Type B pancreatic cell (in vitro differentiated cells): ENCODE measurements at regions not wholly inside any gene's neighbourhood (a gene's known extent, or its start where the extent isn't known, plus 50 kb on each side); places are given as distances from the start of the nearest gene placed in this dataset.

Source experiments
- DNase-seq: peaks from one replicate; pipeline ENCODE4 v3.0.0; 2021; ENCODE audit warnings: mixed read lengths; ENCODE audit not compliant: unreplicated experiment; ENCODE audit errors: extremely low spot score
- H3K27ac Mint-ChIP-seq: 2 replicates; pipeline ENCODE4 v1.8.0; 2021; ENCODE audit warnings: mild to moderate bottlenecking, mixed read lengths
- H3K27me3 Mint-ChIP-seq: 2 replicates; pipeline ENCODE4 v1.8.0; 2021; ENCODE audit warnings: mixed read lengths
- H3K36me3 Mint-ChIP-seq: 2 replicates; pipeline ENCODE4 v1.8.0; 2021; ENCODE audit warnings: mixed read lengths
- H3K4me1 Mint-ChIP-seq: one replicate; pipeline ENCODE4 v1.8.0; 2021; ENCODE audit warnings: mixed read lengths; ENCODE audit not compliant: unreplicated experiment
- H3K4me3 Mint-ChIP-seq: 2 replicates; pipeline ENCODE4 v1.8.0; 2021; ENCODE audit warnings: mild to moderate bottlenecking, mixed read lengths
- H3K9me3 Mint-ChIP-seq: 2 replicates; pipeline ENCODE4 v1.8.0; 2021; ENCODE audit warnings: mixed read lengths
- TF ChIP-seq, protein P1 (sequence below): fragments of 200-600 bp; sonication (generic); conservative IDR thresholded peaks from 2 replicates; pipeline ENCODE4 v1.5.0; 2021; ENCODE audit warnings: antibody characterized with exemption, mild to moderate bottlenecking

DNA sequence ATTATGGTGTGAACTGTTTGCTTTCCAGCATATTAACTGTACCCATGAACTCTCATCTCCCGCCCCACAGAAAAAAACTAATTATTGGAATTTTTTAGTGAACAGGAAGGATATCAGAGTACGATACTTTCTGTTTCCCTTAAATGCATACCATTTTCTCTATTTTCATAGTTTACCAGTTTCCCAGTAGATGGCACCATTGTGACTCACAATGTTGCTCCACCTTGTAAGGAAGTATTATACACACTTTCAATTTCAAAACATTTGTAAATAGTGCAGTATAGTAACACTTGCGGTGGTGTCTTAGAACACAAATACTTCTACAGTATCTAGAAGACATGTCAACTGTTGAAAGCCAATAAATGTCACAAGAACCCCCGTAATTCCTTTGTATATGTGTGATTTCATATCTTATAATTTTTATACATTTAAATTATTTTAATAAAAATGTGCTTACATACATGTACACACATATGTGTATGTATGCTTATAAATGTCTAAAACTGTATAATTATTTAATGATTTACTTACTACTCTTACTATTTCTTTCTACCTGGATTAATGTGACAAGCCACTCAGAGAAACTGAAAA lies 167.3 kb downstream of the SLIT2 start:
- no peaks in the 10 kb centered on the region for H3K9me3 Mint-ChIP-seq
- H3K27me3 Mint-ChIP-seq = peaks cover 3% of the 10 kb centered on the region
- TF ChIP-seq, protein P1, sequence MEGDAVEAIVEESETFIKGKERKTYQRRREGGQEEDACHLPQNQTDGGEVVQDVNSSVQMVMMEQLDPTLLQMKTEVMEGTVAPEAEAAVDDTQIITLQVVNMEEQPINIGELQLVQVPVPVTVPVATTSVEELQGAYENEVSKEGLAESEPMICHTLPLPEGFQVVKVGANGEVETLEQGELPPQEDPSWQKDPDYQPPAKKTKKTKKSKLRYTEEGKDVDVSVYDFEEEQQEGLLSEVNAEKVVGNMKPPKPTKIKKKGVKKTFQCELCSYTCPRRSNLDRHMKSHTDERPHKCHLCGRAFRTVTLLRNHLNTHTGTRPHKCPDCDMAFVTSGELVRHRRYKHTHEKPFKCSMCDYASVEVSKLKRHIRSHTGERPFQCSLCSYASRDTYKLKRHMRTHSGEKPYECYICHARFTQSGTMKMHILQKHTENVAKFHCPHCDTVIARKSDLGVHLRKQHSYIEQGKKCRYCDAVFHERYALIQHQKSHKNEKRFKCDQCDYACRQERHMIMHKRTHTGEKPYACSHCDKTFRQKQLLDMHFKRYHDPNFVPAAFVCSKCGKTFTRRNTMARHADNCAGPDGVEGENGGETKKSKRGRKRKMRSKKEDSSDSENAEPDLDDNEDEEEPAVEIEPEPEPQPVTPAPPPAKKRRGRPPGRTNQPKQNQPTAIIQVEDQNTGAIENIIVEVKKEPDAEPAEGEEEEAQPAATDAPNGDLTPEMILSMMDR = peak; percentile 74
- DNase-seq = no peak
- no peaks in the 10 kb centered on the region for H3K36me3 Mint-ChIP-seq
- peaks cover 15% of the 10 kb centered on the region for H3K4me1 Mint-ChIP-seq
- no peak overlapping the region for H3K4me3 Mint-ChIP-seq
- no peak overlapping the region for H3K27ac Mint-ChIP-seq

DNA sequence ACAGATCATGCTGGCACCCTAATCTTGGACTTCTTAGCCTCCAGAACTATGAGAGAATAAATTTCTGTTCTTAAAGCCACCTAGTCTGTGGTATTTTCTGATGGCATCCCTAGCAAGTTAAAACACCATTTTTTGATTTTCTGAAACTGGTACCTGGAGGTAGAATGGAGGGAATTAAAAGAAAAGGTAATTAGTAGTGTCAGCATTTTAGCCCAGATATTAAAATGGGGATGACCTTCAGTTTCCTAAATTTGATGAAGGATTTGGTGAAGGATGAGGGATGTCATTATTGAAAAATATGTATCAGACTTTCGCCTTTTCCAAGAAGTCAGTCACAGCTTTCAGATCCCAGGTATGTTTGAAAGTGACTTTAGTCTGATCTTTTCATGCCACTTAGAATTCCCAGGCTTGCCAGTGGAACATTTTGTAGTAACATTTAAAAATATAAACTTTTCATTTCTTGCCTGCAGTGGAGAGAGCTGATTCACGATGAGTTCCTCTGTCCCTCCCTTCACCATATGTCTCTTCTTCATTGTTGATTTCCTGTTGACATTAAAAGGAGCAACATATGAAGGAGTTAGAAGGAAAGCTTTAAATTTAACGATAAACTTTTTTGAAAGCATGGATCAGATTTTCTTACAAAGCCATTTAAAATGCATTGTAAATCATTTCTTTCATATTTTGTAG lies 169.4 kb downstream of the SLIT2 start:
- DNase-seq = no peak
- TF ChIP-seq, protein P1 = no peak
- Mint-ChIP-seq H3K27ac (no peak overlapping the region), H3K27me3 (peaks cover 6% of the 10 kb centered on the region), H3K9me3 (no peaks in the 10 kb centered on the region), H3K4me3 (no peak overlapping the region), H3K4me1 (peaks cover 15% of the 10 kb centered on the region), H3K36me3 (no peaks in the 10 kb centered on the region)

DNA sequence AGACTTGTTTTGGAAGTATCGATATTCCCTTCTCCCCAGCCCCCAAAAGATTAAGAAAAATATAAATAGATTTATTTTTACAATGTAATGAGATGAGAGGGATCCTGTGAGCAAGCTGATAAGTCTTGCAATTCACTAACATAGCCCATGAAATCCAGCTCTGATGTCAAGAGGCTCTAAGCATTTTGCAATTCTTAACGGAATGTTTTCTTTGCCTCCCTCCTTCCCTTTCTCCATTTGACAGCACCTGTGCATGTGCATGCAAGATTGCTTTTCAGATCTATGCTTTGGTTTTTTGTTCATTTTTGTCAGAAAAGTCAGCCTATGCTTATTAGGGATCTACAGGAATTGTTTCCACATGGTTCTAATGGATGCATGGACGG lies 169.9 kb downstream of the SLIT2 start:
- TF ChIP-seq, protein P1 = no peak
- Mint-ChIP-seq H3K27ac (no peak overlapping the region), H3K4me3 (no peak overlapping the region), H3K36me3 (no peaks in the 10 kb centered on the region), H3K9me3 (no peaks in the 10 kb centered on the region), H3K4me1 (peaks cover 13% of the 10 kb centered on the region), H3K27me3 (peaks cover 9% of the 10 kb centered on the region)
- DNase-seq = no peak

DNA sequence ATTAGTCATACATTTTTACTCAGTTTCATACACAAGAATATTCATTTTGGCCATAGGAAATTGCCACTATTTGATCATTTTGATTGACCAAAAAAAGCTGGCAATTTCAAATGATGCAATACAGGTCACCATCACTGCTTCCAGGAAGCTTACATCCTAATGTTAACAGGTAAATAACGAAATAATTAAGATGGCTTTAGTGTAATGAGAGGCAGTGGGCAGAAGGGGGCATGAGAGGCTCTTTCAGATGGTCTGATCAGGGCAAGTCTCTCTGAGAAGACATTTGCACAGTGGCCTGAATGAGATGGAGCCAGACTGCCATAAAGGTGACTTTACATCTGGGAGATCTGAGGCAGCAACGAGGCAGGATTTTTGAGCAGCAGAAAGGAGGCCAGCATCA lies 170.7 kb downstream of the SLIT2 start:
- Mint-ChIP-seq H3K4me3 (no peak overlapping the region), H3K27me3 (peaks cover 9% of the 10 kb centered on the region), H3K36me3 (no peaks in the 10 kb centered on the region), H3K27ac (no peak overlapping the region), H3K4me1 (peaks cover 11% of the 10 kb centered on the region), H3K9me3 (no peaks in the 10 kb centered on the region)
- TF ChIP-seq, protein P1 = peak; percentile 81
- DNase-seq = no peak

DNA sequence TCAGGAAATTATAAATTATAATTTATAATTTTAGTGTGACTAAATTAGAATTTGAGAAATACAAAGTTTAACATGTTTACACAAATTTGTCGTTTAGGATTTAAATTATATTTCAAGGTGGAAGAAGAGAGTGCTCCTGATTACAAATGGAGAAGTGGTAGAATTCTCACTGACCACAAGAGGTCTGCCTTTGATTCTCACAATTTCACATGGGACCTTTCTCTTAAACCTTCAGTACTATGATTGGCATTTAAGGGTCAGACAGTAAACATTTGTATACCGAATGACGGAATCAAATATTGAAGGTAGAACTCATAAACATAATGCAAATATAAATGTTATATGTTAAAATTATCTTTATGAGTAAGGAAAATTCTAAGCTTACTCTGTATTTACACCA lies 171.7 kb downstream of the SLIT2 start:
- no peak overlapping the region for H3K4me3 Mint-ChIP-seq
- no peak overlapping the region for H3K27ac Mint-ChIP-seq
- no peaks in the 10 kb centered on the region for H3K36me3 Mint-ChIP-seq
- peaks cover 9% of the 10 kb centered on the region for H3K27me3 Mint-ChIP-seq
- H3K4me1 Mint-ChIP-seq = peaks cover 7% of the 10 kb centered on the region
- DNase-seq = no peak
- H3K9me3 Mint-ChIP-seq = no peaks in the 10 kb centered on the region
- TF ChIP-seq, protein P1 = no peak
